ENCODE measurements at regions not wholly inside any gene's neighbourhood (a gene's known extent, or its start where the extent isn't known, plus 50 kb on each side); places are given as distances from the start of the nearest gene placed in this dataset.

DNA sequence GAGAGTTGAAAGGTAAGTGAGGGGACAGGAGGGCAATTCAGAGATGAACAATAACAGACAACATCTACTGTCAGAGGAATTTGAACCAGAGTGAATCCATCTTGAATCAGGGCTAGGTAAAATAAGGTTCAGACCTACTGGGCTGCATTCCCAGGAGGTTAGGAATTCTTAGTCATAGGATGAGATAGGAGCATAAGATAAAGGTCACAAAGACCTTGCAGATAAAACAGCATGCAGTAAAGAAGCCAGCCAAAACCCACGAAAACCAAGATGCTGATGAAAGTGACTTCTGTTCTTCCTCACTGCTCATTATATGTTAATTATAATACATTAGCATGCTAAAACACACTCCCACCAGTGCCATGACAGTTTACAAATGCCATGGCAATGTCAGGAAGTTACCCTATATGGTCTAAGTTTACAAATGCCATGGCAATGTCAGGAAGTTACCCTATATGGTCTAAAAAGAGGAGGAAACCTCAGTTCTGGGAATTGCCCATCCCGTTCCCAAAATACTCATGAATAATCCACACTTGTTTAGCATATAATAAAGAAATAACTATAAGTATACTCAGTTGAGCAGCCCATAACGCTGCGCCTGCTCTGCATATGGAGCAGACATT is 248.5 kb downstream of the HAO1 start:
- 82% methylated on average over 4 of the region's 4 CpGs for WGBS
- Histone ChIP-seq H3K27ac (ENCODE audit: low read depth in 1 of 2, low read length in 2 of 2) (no peak overlapping the region), H3K4me3 (ENCODE audit: low read depth in 1 of 3, low read length in 3 of 3) (no peak overlapping the region), H3K4me1 (ENCODE audit: control insufficient read depth in 4 of 4, insufficient read depth in 4 of 4, low read length in 3 of 4) (no peaks in the 10 kb centered on the region), H3K9ac (ENCODE audit: low read depth in 1 of 2, low read length in 2 of 2) (no peak overlapping the region), H3K9me3 (ENCODE audit: control insufficient read depth in 4 of 4, low read length in 3 of 4) (no peaks in the 10 kb centered on the region), H3K36me3 (ENCODE audit: control insufficient read depth in 4 of 4, insufficient read depth in 3 of 4, low read depth in 1 of 4, low read length in 3 of 4) (no peaks in the 10 kb centered on the region), H3K27me3 (ENCODE audit: control insufficient read depth in 4 of 4, insufficient read depth in 4 of 4, low read length in 3 of 4) (no peaks in the 10 kb centered on the region)
- DNase-seq (ENCODE audit: low spot score), result no peak
- no peak for TF ChIP-seq HNF4G (IDR thresholded peaks at IDR 0.05)
- TF ChIP-seq, protein P1, sequence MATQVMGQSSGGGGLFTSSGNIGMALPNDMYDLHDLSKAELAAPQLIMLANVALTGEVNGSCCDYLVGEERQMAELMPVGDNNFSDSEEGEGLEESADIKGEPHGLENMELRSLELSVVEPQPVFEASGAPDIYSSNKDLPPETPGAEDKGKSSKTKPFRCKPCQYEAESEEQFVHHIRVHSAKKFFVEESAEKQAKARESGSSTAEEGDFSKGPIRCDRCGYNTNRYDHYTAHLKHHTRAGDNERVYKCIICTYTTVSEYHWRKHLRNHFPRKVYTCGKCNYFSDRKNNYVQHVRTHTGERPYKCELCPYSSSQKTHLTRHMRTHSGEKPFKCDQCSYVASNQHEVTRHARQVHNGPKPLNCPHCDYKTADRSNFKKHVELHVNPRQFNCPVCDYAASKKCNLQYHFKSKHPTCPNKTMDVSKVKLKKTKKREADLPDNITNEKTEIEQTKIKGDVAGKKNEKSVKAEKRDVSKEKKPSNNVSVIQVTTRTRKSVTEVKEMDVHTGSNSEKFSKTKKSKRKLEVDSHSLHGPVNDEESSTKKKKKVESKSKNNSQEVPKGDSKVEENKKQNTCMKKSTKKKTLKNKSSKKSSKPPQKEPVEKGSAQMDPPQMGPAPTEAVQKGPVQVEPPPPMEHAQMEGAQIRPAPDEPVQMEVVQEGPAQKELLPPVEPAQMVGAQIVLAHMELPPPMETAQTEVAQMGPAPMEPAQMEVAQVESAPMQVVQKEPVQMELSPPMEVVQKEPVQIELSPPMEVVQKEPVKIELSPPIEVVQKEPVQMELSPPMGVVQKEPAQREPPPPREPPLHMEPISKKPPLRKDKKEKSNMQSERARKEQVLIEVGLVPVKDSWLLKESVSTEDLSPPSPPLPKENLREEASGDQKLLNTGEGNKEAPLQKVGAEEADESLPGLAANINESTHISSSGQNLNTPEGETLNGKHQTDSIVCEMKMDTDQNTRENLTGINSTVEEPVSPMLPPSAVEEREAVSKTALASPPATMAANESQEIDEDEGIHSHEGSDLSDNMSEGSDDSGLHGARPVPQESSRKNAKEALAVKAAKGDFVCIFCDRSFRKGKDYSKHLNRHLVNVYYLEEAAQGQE (IDR thresholded peaks at IDR 0.05), result no peak
- no peak for TF ChIP-seq SP1 (IDR thresholded peaks at IDR 0.05)
- no peak for TF ChIP-seq RAD21 (IDR thresholded peaks at IDR 0.05)
- TF ChIP-seq FOXA1 (IDR thresholded peaks at IDR 0.05), result no peak
- TF ChIP-seq, protein P2, sequence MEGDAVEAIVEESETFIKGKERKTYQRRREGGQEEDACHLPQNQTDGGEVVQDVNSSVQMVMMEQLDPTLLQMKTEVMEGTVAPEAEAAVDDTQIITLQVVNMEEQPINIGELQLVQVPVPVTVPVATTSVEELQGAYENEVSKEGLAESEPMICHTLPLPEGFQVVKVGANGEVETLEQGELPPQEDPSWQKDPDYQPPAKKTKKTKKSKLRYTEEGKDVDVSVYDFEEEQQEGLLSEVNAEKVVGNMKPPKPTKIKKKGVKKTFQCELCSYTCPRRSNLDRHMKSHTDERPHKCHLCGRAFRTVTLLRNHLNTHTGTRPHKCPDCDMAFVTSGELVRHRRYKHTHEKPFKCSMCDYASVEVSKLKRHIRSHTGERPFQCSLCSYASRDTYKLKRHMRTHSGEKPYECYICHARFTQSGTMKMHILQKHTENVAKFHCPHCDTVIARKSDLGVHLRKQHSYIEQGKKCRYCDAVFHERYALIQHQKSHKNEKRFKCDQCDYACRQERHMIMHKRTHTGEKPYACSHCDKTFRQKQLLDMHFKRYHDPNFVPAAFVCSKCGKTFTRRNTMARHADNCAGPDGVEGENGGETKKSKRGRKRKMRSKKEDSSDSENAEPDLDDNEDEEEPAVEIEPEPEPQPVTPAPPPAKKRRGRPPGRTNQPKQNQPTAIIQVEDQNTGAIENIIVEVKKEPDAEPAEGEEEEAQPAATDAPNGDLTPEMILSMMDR (IDR thresholded peaks at IDR 0.05; ENCODE audit: low read depth, low read length, missing input control), result no peak
- no peak for TF ChIP-seq RXRA (IDR thresholded peaks at IDR 0.05)
- no peak for TF ChIP-seq GABPA (IDR thresholded peaks at IDR 0.05 in 1 of 2, conservative IDR thresholded peaks at IDR 0.05 in 1 of 2)
- no peak for TF ChIP-seq EGR1 (IDR thresholded peaks at IDR 0.05; ENCODE audit: low read depth in 2 of 2)
- TF ChIP-seq NR2F2 (IDR thresholded peaks at IDR 0.05), result no peak
- TF ChIP-seq FOXA2 (IDR thresholded peaks at IDR 0.05), result no peak
- TF ChIP-seq JUND (IDR thresholded peaks at IDR 0.05), result no peak
- TF ChIP-seq HNF4A (conservative IDR thresholded peaks at IDR 0.05), result no peak

DNA sequence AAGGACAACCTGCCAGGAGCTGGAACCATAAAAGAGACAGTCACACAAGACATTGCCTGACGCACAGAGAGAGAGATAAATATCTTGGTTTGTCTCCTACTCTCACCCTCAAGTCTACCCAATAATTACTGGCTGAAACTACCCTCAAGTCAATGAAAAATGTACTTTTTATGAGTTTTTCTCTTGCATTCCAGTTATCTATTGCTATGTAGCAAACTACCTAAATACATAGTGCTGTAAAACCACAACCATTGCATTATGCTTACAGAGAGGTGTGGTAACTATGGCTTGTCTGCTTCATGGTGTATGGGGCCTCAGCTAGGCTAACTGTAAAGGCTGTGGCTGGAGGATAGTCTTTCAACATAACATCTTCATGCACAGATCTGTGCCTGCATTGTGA is 247.8 kb downstream of the HAO1 start:
- H3K4me3 ChIP-seq (ENCODE audit: low read depth in 1 of 3, low read length in 3 of 3), result no peak overlapping the region
- H3K27ac ChIP-seq (ENCODE audit: low read depth in 1 of 2, low read length in 2 of 2), result no peak overlapping the region
- no peak overlapping the region for H3K9ac ChIP-seq (ENCODE audit: low read depth in 1 of 2, low read length in 2 of 2)
- no peak for DNase-seq (ENCODE audit: low spot score)
- H3K27me3 ChIP-seq (ENCODE audit: control insufficient read depth in 4 of 4, insufficient read depth in 4 of 4, low read length in 3 of 4), result no peaks in the 10 kb centered on the region
- H3K4me1 ChIP-seq (ENCODE audit: control insufficient read depth in 4 of 4, insufficient read depth in 4 of 4, low read length in 3 of 4), result no peaks in the 10 kb centered on the region
- no peaks in the 10 kb centered on the region for H3K9me3 ChIP-seq (ENCODE audit: control insufficient read depth in 4 of 4, low read length in 3 of 4)
- 88% methylated on average over 1 of the region's 1 CpG for WGBS
- no peaks in the 10 kb centered on the region for H3K36me3 ChIP-seq (ENCODE audit: control insufficient read depth in 4 of 4, insufficient read depth in 3 of 4, low read depth in 1 of 4, low read length in 3 of 4)
- TF ChIP-seq RXRA (IDR thresholded peaks at IDR 0.05) (no peak), HNF4G (IDR thresholded peaks at IDR 0.05) (no peak)
- TF ChIP-seq, protein P3, sequence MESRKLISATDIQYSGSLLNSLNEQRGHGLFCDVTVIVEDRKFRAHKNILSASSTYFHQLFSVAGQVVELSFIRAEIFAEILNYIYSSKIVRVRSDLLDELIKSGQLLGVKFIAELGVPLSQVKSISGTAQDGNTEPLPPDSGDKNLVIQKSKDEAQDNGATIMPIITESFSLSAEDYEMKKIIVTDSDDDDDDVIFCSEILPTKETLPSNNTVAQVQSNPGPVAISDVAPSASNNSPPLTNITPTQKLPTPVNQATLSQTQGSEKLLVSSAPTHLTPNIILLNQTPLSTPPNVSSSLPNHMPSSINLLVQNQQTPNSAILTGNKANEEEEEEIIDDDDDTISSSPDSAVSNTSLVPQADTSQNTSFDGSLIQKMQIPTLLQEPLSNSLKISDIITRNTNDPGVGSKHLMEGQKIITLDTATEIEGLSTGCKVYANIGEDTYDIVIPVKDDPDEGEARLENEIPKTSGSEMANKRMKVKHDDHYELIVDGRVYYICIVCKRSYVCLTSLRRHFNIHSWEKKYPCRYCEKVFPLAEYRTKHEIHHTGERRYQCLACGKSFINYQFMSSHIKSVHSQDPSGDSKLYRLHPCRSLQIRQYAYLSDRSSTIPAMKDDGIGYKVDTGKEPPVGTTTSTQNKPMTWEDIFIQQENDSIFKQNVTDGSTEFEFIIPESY (IDR thresholded peaks at IDR 0.05), result no peak

All from liver (tissue), 8 donors.